K562 (cell line): ENCODE measurements at regions not wholly inside any gene's neighbourhood (a gene's known extent, or its start where the extent isn't known, plus 50 kb on each side); places are given as distances from the start of the nearest gene placed in this dataset.

Experiments used
- ATAC-seq: fragments of 200-7000 bp; cut with Tn5 transposase; 3 replicates; pipeline ENCODE4 v1.9.1; 2020; ENCODE audit warnings: moderate library complexity
- BruUV-seq: library from RNA; stranded (reverse); fragments of 400-500 nt; replicated peaks from 2 replicates; lab custom pipeline; 2021; lab: Mats Ljungman, UMichigan
- CTCF ChIA-PET: fragments of 300-600 bp; formaldehyde crosslinking; extraction: SDS; loops from one replicate; lab custom pipeline; 2021; ENCODE audit warnings: low intra/inter-chr PET ratio; lab: Yijun Ruan, JAX
- POLR2A ChIA-PET: fragments of 300-600, 350-650 bp; sonication (Branson Sonifier 250); formaldehyde crosslinking; extraction: SDS; loops from one replicate; lab custom pipeline; 2021; ENCODE audit warnings: antibody characterized with exemption, inconsistent platforms; lab: Yijun Ruan, JAX
- DNase-seq, 4 experiments: peaks; one replicate each; pipeline versions ENCODE4 v3.0.0 to v3.0.0-alpha.2; 2011 to 2018; ENCODE audit warnings: low spot score in 3 of 4, mixed read lengths in 3 of 4; ENCODE audit errors: extremely low read depth in 1 of 4
- FAIRE-seq: peaks from 2 replicates; lab custom pipeline; 2011; peaks lifted over from hg19 to GRCh38; lab: Jason Lieb, UNC
- H2AFZ ChIP-seq: 2 replicates; pipeline ENCODE4 v1.6.0; 2011; ENCODE audit warnings: low read depth, low read length, control low read depth, inconsistent platforms
- H3K27ac ChIP-seq: fragments of 200-600 bp; 3 replicates; pipeline ENCODE4 v1.8.0; 2011; ENCODE audit warnings: low read depth, mild to moderate bottlenecking, control low read depth, inconsistent platforms, low read length, moderate library complexity, mixed read lengths; ENCODE audit errors: extremely low read depth
- H3K27me3 ChIP-seq, 2 experiments: fragments of 300-600 bp in 1 of 2; 2 replicates in 1 of 2; 3 replicates in 1 of 2; pipeline versions ENCODE4 v1.6.0 to v1.8.0; 2011; ENCODE audit warnings: inconsistent platforms in 2 of 2, low read length in 2 of 2, mild to moderate bottlenecking in 1 of 2, mixed read lengths in 1 of 2, moderate library complexity in 1 of 2; ENCODE audit not compliant: control insufficient read depth in 2 of 2, insufficient read depth in 2 of 2
- H3K36me3 ChIP-seq: fragments of 300-600 bp; 3 replicates; pipeline ENCODE4 v1.8.0; 2011; ENCODE audit warnings: mild to moderate bottlenecking, low read length, inconsistent platforms; ENCODE audit not compliant: control insufficient read depth, insufficient read depth
- H3K4me1 ChIP-seq, 2 experiments: fragments of 200-600 bp in 1 of 2; replicated peaks in 1 of 2; 2 replicates in 1 of 2; 3 replicates in 1 of 2; pipeline versions ENCODE4 v1.5.1 to v1.8.0; 2011; ENCODE audit warnings: inconsistent platforms in 2 of 2, low read length in 2 of 2, mild to moderate bottlenecking in 1 of 2, mixed read lengths in 1 of 2, moderate library complexity in 1 of 2; ENCODE audit not compliant: control insufficient read depth in 2 of 2, insufficient read depth in 2 of 2
- H3K4me2 ChIP-seq: 2 replicates; pipeline ENCODE4 v1.6.1; 2011; ENCODE audit warnings: low read length, control low read depth, inconsistent platforms, mixed read lengths; ENCODE audit not compliant: insufficient read depth
- H3K4me3 ChIP-seq: fragments of 200-600 bp; sonication (generic), shearing (Covaris generic); 2 replicates; pipeline ENCODE4 v1.5.1; 2016; ENCODE audit warnings: control low read depth, inconsistent platforms
- H3K79me2 ChIP-seq: fragments of 200-600 bp; 3 replicates; pipeline ENCODE4 v1.8.0; 2011; ENCODE audit warnings: low read length, inconsistent platforms; ENCODE audit not compliant: control insufficient read depth, insufficient read depth
- H3K9ac ChIP-seq, 2 experiments: 2 replicates each; pipeline versions ENCODE4 v1.6.0 to v1.6.1; 2011; ENCODE audit warnings: low read depth in 2 of 2, low read length in 2 of 2, control low read depth in 1 of 2, inconsistent platforms in 1 of 2, mild to moderate bottlenecking in 1 of 2, mixed read lengths in 1 of 2; ENCODE audit not compliant: insufficient read depth in 1 of 2
- H3K9me1 ChIP-seq: one replicate; pipeline ENCODE4 v1.6.0; 2011; ENCODE audit warnings: inconsistent platforms, mild to moderate bottlenecking, low read length, moderate library complexity; ENCODE audit not compliant: control insufficient read depth, insufficient read depth
- H3K9me3 ChIP-seq: replicated peaks from 2 replicates; pipeline ENCODE4 v1.5.1; 2011; ENCODE audit warnings: low read depth, low read length, inconsistent platforms; ENCODE audit not compliant: control insufficient read depth, insufficient read depth
- H4K20me1 ChIP-seq: replicated peaks from 2 replicates; pipeline ENCODE4 v1.6.1; 2011; ENCODE audit warnings: low read length, inconsistent platforms, mixed read lengths; ENCODE audit not compliant: control insufficient read depth, insufficient read depth
- FOXJ2 ChIP-seq: fragments of 200-800 bp; sonication (Bioruptor generic); IDR thresholded peaks from 2 replicates; pipeline ENCODE4 v1.6.1; 2016; ENCODE audit warnings: missing genetic modification characterization, missing compliant biosample characterization
- MBD2 ChIP-seq: sonication (generic); IDR thresholded peaks from 2 replicates; pipeline ENCODE4 v1.6.1; 2016; ENCODE audit warnings: low read depth, borderline replicate concordance
- MTA1 ChIP-seq: fragments of 450-650 bp; IDR thresholded peaks from 2 replicates; pipeline ENCODE4 v1.6.1; 2017; ENCODE audit warnings: borderline replicate concordance
- NCOA1 ChIP-seq: fragments of 450-650 bp; IDR thresholded peaks from 2 replicates; pipeline ENCODE4 v1.6.1; 2016; ENCODE audit warnings: low read depth
- POLR2B ChIP-seq: fragments of 450-650 bp; IDR thresholded peaks from 2 replicates; pipeline ENCODE4 v1.6.1; 2018; ENCODE audit warnings: low read depth; ENCODE audit not compliant: partially characterized antibody
- SRSF9 ChIP-seq: fragments of 200-400 bp; formaldehyde crosslinking; IDR thresholded peaks from 2 replicates; pipeline ENCODE4 v1.6.1; 2017; ENCODE audit warnings: low read depth, low read length, borderline replicate concordance
- TAF7 ChIP-seq: fragments of 450-650 bp; IDR thresholded peaks from 2 replicates; pipeline ENCODE4 v1.6.1; 2016; ENCODE audit warnings: missing genetic modification characterization, missing compliant biosample characterization
- XRCC5 ChIP-seq: fragments of 200-400 bp; formaldehyde crosslinking; IDR thresholded peaks from 2 replicates; pipeline ENCODE4 v1.6.1; 2017; ENCODE audit warnings: low read depth, mild to moderate bottlenecking, low read length
- WGBS: fragments of 100-300 bp; shearing (Covaris generic); methylation state at CpG from one replicate; pipeline ENCODE4 v1.1.6; 2016; ENCODE audit warnings: low coverage, mixed read lengths; ENCODE audit not compliant: insufficient coverage; ENCODE audit errors: missing lambda C conversion rate; 5-methylcytosine and 5-hydroxymethylcytosine counted together
- in situ Hi-C: fragments of 300-500 bp; cut with MboI; formaldehyde crosslinking; loops from 4 replicates; pipeline ENCODE4 v1.15.0; 2018; ENCODE audit warnings: inconsistent platforms, mixed read lengths
- intact Hi-C: fragments of 100-400 bp; cut with micrococcal nuclease; formaldehyde crosslinking; loops from 2 replicates; pipeline ENCODE4 v1.14.2; 2022

- no peaks in the 10 kb centered on the region for H3K79me2 ChIP-seq
- WGBS, result under 1% methylated on average over 11 of the region's 11 CpGs
- no peak for DNase-seq
- FAIRE-seq, result no peak
- H3K36me3 ChIP-seq, result no peaks in the 10 kb centered on the region
- BruUV-seq, result no TSS peak
- in situ Hi-C loops, result loop anchor here (10.0 kb wide), 1 partner anchor 287 kb away; no protein-coding TSS in a partner anchor
- no peaks in the 10 kb centered on the region for H3K4me1 ChIP-seq
- H3K27me3 ChIP-seq, result peaks cover 0 to 23% of the 10 kb centered on the region in 2 experiments; a peak in 3 of 5 replicates
- H3K9me1 ChIP-seq, result no peaks in the 10 kb centered on the region
- no peaks in the 10 kb centered on the region for H3K9me3 ChIP-seq
- ATAC-seq, result no peak
- ChIA-PET POLR2A (no interaction called here), CTCF (no interaction called here)
- H3K4me3 ChIP-seq, result no peak overlapping the region
- H3K27ac ChIP-seq, result no peak overlapping the region
- no peak for TF ChIP-seq MTA1
- TF ChIP-seq XRCC5, result no peak
- no peak for TF ChIP-seq FOXJ2 (tag)
- no peak for TF ChIP-seq MBD2
- no peak for TF ChIP-seq TAF7 (tag)
- TF ChIP-seq POLR2B, result no peak
- no peak for TF ChIP-seq NCOA1
- no peak for TF ChIP-seq SRSF9
- intact Hi-C loops, result loop anchor here (5.0 kb wide), 1 partner anchor 354 kb away; no protein-coding TSS in a partner anchor
- no peak overlapping the region for H3K9ac ChIP-seq
- H4K20me1 ChIP-seq, result no peaks in the 10 kb centered on the region
- H2AFZ ChIP-seq, result no peak overlapping the region
- no peak overlapping the region for H3K4me2 ChIP-seq
Measured at GRCh38 chr5:2031581-2031980, 148.9 kb upstream of the IRX4 start.
